ENCODE measurements at regions not wholly inside any gene's neighbourhood (a gene's known extent, or its start where the extent isn't known, plus 50 kb on each side); places are given as distances from the start of the nearest gene placed in this dataset.

DNA sequence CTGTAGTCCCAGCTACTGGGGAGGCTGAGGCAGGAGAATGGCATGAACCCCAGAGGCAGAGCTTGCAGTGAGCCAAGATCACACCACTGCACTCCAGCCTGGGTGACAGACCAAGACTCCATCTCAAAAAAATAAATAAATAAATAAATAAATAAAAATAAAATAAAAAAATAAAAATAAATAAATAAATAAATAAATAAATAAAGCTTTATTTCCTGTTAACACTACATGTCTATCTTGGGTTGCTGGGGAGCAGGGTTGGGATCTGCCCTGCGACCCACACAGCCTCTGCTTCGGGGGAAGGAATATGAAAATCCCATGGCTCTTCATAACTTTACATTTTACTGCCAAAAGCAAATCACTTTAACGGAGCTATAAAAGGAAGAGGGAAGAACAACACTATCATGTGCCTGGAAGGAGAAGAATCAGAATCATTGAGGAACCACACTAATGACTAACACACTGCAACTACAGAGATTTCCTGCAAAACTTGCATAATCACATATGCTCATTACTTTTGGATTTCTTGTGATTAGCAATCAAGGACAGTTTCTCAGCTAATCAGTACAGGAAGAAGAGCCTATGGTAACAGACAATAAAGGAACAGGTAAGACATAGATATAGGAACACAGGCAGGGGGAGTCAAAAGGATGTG is 72.8 kb upstream of the CD55 start:
- TF ChIP-seq ARNTL (CRISPR knock-in tag; IDR thresholded peaks at IDR 0.05; ENCODE audit: borderline replicate concordance, low read depth) (no peak), ZNF565 (CRISPR knock-in tag; conservative IDR thresholded peaks at IDR 0.05; ENCODE audit: low read depth) (no peak), PATZ1 (CRISPR knock-in tag; IDR thresholded peaks at IDR 0.05; ENCODE audit: borderline replicate concordance) (no peak), SNAI2 (CRISPR knock-in tag; IDR thresholded peaks at IDR 0.05) (no peak), RARB (CRISPR knock-in tag; IDR thresholded peaks at IDR 0.05) (no peak), ISL1 (CRISPR knock-in tag; IDR thresholded peaks at IDR 0.05) (no peak), ZFP30 (CRISPR knock-in tag; IDR thresholded peaks at IDR 0.05) (no peak)

Data from SK-N-SH treated with all-trans-retinoic acid at 6 μM for 48 hours (cell line).